Natural killer cell (primary cell): ENCODE measurements at regions not wholly inside any gene's neighbourhood (a gene's known extent, or its start where the extent isn't known, plus 50 kb on each side); places are given as distances from the start of the nearest gene placed in this dataset.

Experiments used
- ATAC-seq, 3 donors: fragments of 150-1000 bp in 2 of 3; fragments of 200-7000 bp in 1 of 3; cut with Tn5 transposase; 1 replicate in 1 of 3; 2 replicates in 2 of 3; pipeline ENCODE4 v1.10.0; 2021; ENCODE audit warnings: mild to moderate bottlenecking in 2 of 3, moderate library complexity in 2 of 3
- DNase-seq, 2 donors: peaks; one replicate each; pipeline versions ENCODE4 v3.0.0 to v3.0.0-alpha.2; 2013 to 2021; ENCODE audit warnings: mixed read lengths in 1 of 2
- H3K27ac ChIP-seq: one replicate; pipeline ENCODE4 v1.5.1; 2013; ENCODE audit warnings: mild to moderate bottlenecking, low read length
- H3K27me3 ChIP-seq: one replicate; pipeline ENCODE4 v1.6.1; 2013; ENCODE audit warnings: low read length; ENCODE audit not compliant: control insufficient read depth, insufficient read depth
- H3K36me3 ChIP-seq: one replicate; pipeline ENCODE4 v1.6.1; 2013; ENCODE audit warnings: low read length; ENCODE audit not compliant: control insufficient read depth, insufficient read depth
- H3K4me1 ChIP-seq: one replicate; pipeline ENCODE4 v1.6.1; 2013; ENCODE audit warnings: low read length; ENCODE audit not compliant: control insufficient read depth, insufficient read depth
- H3K4me3 ChIP-seq: one replicate; pipeline ENCODE4 v1.5.1; 2013; ENCODE audit warnings: low read length
- H3K9me3 ChIP-seq: one replicate; pipeline ENCODE4 v1.6.1; 2013; ENCODE audit warnings: low read length; ENCODE audit not compliant: control insufficient read depth, insufficient read depth
- H3K27ac Mint-ChIP-seq, 2 donors: one replicate each; pipeline ENCODE4 v1.8.0; 2022; ENCODE audit warnings: mild to moderate bottlenecking in 2 of 2, mixed read lengths in 2 of 2, moderate library complexity in 1 of 2
- H3K27me3 Mint-ChIP-seq, 2 donors: one replicate each; pipeline ENCODE4 v1.8.0; 2022; ENCODE audit warnings: low read depth in 2 of 2, mixed read lengths in 2 of 2
- H3K36me3 Mint-ChIP-seq: one replicate; pipeline ENCODE4 v1.8.0; 2022; ENCODE audit warnings: mixed read lengths
- H3K4me1 Mint-ChIP-seq, 2 donors: one replicate each; pipeline ENCODE4 v1.8.0; 2022; ENCODE audit warnings: mixed read lengths in 2 of 2
- H3K4me3 Mint-ChIP-seq: one replicate; pipeline ENCODE4 v1.8.0; 2022; ENCODE audit warnings: mild to moderate bottlenecking, moderate library complexity, mixed read lengths
- H3K9me3 Mint-ChIP-seq, 2 donors: one replicate each; pipeline ENCODE4 v1.8.0; 2022; ENCODE audit warnings: mixed read lengths in 2 of 2
- WGBS: methylation state at CpG from one replicate; pipeline ENCODE4 v1.1.7; 2013; ENCODE audit warnings: missing lambda C conversion rate; ENCODE audit not compliant: insufficient coverage; 5-methylcytosine and 5-hydroxymethylcytosine counted together
- intact Hi-C: fragments of 100-400 bp; cut with micrococcal nuclease; formaldehyde crosslinking; loops from one replicate; pipeline ENCODE4 v1.14.2; 2022
- TF ChIP-seq, protein P1 (sequence below): fragments of 200-600 bp; IDR thresholded peaks from one replicate; pipeline ENCODE4 v1.8.0; 2022; ENCODE audit warnings: antibody characterized with exemption

DNA sequence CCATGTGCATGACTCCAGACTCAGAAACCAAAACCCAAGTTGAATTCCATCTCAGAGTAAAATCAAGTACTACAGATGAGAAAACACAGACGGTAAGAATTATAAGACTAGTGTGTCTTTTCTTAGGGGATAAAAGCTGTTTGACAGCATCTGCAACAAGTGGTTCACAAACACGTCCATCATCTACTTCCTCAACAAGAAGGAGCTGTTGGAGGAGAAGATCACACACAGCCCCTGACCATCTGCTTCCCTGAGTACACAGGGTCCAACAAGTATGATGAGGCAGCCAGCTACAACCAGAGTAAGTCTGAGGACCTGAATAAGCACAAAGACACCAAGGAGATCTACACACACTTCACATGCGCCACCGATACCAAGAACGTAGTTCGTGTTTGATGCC is 110.7 kb upstream of the ATF7IP start:
- Histone ChIP-seq H3K27me3 (no peaks in the 10 kb centered on the region), H3K4me1 (peaks cover 36% of the 10 kb centered on the region), H3K27ac (no peak overlapping the region), H3K36me3 (no peaks in the 10 kb centered on the region), H3K4me3 (no peak overlapping the region), H3K9me3 (no peaks in the 10 kb centered on the region)
- Mint-ChIP-seq H3K9me3 (no peaks in the 10 kb centered on the region), H3K4me1 (peaks cover 41 to 46% of the 10 kb centered on the region in 2 donors), H3K27ac (peak overlapping the region in 1 of 2 donors; percentile 95), H3K4me3 (peak overlapping the region; percentile 4), H3K36me3 (no peaks in the 10 kb centered on the region), H3K27me3 (no peaks in the 10 kb centered on the region)
- intact Hi-C loops: loop anchor here (5.0 kb wide), 2 partner anchors 703 to 1533 kb away; partner anchors contain the start of gene EPS8
- TF ChIP-seq, protein P1, sequence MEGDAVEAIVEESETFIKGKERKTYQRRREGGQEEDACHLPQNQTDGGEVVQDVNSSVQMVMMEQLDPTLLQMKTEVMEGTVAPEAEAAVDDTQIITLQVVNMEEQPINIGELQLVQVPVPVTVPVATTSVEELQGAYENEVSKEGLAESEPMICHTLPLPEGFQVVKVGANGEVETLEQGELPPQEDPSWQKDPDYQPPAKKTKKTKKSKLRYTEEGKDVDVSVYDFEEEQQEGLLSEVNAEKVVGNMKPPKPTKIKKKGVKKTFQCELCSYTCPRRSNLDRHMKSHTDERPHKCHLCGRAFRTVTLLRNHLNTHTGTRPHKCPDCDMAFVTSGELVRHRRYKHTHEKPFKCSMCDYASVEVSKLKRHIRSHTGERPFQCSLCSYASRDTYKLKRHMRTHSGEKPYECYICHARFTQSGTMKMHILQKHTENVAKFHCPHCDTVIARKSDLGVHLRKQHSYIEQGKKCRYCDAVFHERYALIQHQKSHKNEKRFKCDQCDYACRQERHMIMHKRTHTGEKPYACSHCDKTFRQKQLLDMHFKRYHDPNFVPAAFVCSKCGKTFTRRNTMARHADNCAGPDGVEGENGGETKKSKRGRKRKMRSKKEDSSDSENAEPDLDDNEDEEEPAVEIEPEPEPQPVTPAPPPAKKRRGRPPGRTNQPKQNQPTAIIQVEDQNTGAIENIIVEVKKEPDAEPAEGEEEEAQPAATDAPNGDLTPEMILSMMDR: no peak
- ATAC-seq: no peak
- 93% methylated on average over 5 of the region's 6 CpGs for WGBS
- no peak for DNase-seq

DNA sequence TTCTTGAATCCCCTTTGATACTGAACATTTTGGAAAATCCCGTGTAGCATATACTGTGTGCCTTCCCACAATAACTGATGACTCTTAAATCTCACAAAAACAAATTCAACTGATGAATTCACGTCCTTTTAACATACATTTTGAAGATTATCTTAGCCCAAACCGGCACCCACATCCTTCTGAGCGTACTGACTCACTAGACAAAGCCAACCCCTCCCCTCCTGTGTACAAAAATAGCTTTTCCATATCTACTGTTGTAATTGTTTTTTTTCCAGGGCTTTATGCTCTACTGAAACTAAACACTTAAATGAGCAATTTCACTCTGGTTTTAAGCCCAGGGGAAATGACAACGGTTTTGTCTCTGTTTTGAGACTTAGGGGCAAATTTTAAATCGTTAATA is 109.4 kb upstream of the ATF7IP start:
- Mint-ChIP-seq H3K36me3 (no peaks in the 10 kb centered on the region), H3K9me3 (no peaks in the 10 kb centered on the region), H3K27ac (peak overlapping the region; percentile 95 to 96), H3K4me3 (peak overlapping the region; percentile 87), H3K4me1 (peaks cover 46 to 50% of the 10 kb centered on the region in 2 donors), H3K27me3 (no peaks in the 10 kb centered on the region)
- ATAC-seq (peak; percentile 36 to 65 (median 60)), DNase-seq (peak in 1 of 2 donors; percentile 69)
- H3K27me3 ChIP-seq: no peaks in the 10 kb centered on the region
- H3K9me3 ChIP-seq: no peaks in the 10 kb centered on the region
- no peaks in the 10 kb centered on the region for H3K36me3 ChIP-seq
- WGBS: 15% methylated on average over 4 of the region's 6 CpGs
- TF ChIP-seq, protein P1: no peak
- H3K4me1 ChIP-seq: peaks cover 39% of the 10 kb centered on the region
- no peak overlapping the region for H3K4me3 ChIP-seq
- peak overlapping the region; percentile 93 for H3K27ac ChIP-seq
- intact Hi-C loops: loop anchor here (1.0 to 5.0 kb wide), 6 partner anchors 28 to 1531 kb away; partner anchors contain the start of genes ATF7IP and EPS8

DNA sequence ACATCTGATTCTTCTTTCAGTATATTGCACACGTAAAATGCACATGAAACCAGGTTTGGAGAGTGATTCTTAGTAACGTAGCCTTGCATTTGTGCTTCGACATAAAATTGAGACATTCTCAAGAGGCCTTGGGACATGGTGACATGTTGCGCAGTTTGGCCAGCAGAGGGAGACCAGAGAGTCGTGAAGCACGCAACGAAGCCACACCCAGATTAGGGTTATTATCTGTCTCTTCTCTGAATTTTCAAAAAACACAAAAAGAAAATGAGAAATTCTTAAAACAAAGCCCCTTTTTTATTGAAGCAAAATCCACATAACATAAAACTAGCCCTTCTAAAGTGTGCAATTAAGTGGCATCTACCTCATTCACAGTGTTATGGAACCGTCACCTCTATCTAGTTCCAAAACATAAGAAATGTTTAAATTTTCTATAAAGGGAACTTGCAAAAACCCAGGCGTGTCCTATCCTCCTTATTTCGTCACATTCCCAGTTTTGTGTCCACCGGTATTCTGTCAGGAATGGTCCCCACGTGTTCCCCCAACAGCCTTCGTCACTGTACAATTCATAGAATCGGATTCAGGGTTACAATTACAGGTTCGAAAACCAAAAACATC is 108.8 kb upstream of the ATF7IP start:
- H3K36me3 ChIP-seq: no peaks in the 10 kb centered on the region
- H3K9me3 ChIP-seq: no peaks in the 10 kb centered on the region
- H3K27ac Mint-ChIP-seq: peak overlapping the region; percentile 95 to 96
- DNase-seq: peak; percentile 50 to 91
- H3K27ac ChIP-seq: peak overlapping the region; percentile 93
- TF ChIP-seq, protein P1: peak; percentile 79
- H3K4me1 Mint-ChIP-seq: peaks cover 46 to 50% of the 10 kb centered on the region in 2 donors
- H3K9me3 Mint-ChIP-seq: no peaks in the 10 kb centered on the region
- H3K36me3 Mint-ChIP-seq: no peaks in the 10 kb centered on the region
- peak overlapping the region; percentile 87 for H3K4me3 Mint-ChIP-seq
- WGBS: 48% methylated on average over 14 of the region's 15 CpGs
- H3K4me1 ChIP-seq: peaks cover 39% of the 10 kb centered on the region
- no peaks in the 10 kb centered on the region for H3K27me3 ChIP-seq
- no peak overlapping the region for H3K4me3 ChIP-seq
- no peaks in the 10 kb centered on the region for H3K27me3 Mint-ChIP-seq
- intact Hi-C loops: loop anchor here (1.0 to 5.0 kb wide), 7 partner anchors 28 to 1531 kb away; partner anchors contain the start of genes ATF7IP and EPS8
- peak; percentile 69 to 85 (median 70) for ATAC-seq
